VCaP (cell line): ENCODE measurements at regions not wholly inside any gene's neighbourhood (a gene's known extent, or its start where the extent isn't known, plus 50 kb on each side); places are given as distances from the start of the nearest gene placed in this dataset.
"Not testable (repeated sequence)": the region's sequence is repeated elsewhere in the genome, so short reads cannot be mapped to it uniquely, and the experiment has no call there.

Experiments
- H3K27ac ChIP-seq: fragments of 450-650 bp; 2 replicates; pipeline ENCODE4 v1.5.1; 2017
- TF ChIP-seq, protein P1 (sequence below): fragments of 450-650 bp; conservative IDR thresholded peaks from 2 replicates; pipeline ENCODE4 v1.5.1; 2017; ENCODE audit warnings: mild to moderate bottlenecking, moderate library complexity

DNA sequence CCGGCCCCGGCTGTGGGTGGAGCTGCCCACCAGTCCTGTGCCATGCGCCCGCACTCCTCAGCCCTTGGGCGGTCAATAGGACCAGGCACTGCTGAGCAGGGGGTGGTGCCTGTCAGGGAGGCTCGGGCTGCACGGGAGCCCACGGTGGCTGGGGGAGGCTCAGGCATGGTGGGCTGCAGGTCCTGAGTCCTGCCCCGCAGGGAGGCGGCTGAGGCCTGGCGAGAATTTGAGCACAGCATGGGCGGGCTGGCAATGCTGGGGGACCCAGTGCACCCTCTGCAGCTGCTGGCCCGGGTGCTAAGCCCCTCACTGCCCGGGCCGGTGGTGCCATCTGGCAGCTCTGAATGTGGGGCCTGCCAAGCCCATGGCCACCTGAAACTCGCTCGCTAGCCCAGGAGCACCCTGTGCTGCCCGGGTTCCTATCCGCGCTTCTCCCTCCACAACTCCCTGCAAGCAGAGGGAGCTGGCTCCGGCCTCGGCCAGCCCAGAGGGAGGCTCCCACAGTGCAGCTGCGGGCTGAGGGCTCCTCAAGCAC, 1371.1 kb downstream of the FSCB start:
- TF ChIP-seq, protein P1, sequence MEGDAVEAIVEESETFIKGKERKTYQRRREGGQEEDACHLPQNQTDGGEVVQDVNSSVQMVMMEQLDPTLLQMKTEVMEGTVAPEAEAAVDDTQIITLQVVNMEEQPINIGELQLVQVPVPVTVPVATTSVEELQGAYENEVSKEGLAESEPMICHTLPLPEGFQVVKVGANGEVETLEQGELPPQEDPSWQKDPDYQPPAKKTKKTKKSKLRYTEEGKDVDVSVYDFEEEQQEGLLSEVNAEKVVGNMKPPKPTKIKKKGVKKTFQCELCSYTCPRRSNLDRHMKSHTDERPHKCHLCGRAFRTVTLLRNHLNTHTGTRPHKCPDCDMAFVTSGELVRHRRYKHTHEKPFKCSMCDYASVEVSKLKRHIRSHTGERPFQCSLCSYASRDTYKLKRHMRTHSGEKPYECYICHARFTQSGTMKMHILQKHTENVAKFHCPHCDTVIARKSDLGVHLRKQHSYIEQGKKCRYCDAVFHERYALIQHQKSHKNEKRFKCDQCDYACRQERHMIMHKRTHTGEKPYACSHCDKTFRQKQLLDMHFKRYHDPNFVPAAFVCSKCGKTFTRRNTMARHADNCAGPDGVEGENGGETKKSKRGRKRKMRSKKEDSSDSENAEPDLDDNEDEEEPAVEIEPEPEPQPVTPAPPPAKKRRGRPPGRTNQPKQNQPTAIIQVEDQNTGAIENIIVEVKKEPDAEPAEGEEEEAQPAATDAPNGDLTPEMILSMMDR, result no peak
- no peak overlapping the region for H3K27ac ChIP-seq

GRCh38 chr14:43132441-43132840, 1374.6 kb downstream of the FSCB start:
- TF ChIP-seq, protein P1, result no peak
- no peak overlapping the region for H3K27ac ChIP-seq

DNA sequence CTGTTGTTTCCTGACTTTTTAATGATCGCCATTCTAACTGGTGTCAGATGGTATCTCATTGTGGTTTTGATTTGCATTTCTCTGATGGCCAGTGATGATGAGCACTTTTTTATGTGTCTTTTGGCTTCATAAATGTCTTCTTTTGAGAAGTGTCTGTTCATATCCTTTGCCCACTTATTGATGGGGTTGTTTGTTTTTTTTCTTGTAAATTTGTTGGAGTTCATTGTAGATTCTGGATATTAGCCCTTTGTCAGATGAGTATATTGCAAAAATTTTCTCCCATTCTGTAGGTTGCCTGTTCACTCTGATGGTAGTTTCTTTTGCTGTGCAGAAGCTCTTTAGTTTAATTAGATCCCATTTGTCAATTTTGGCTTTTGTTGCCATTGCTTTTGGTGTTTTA, 1378.7 kb downstream of the FSCB start:
- H3K27ac ChIP-seq, result not testable (repeated sequence)

GRCh38 chr14:43127874-43128273, 1379.2 kb downstream of the FSCB start:
- H3K27ac ChIP-seq, result not testable (repeated sequence)

DNA sequence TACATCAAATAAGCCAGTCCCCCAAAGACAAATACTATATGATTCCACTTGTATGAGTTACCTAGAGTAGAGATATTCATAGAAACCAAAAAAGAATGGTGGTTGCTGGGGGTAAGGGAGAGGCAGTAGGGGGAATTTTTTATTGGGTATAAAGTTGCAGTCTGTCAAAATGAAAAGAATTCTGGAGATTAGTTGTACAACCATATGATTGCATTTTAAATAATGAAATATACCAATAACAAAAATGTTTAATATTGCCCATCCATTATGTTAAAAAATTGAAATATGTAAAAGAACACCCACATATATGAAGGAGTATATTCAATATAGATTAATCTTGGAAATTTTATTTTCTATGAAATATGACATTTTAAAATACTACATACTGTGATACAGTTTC, 1383.5 kb downstream of the FSCB start:
- no peak overlapping the region for H3K27ac ChIP-seq
- TF ChIP-seq, protein P1, result no peak

DNA sequence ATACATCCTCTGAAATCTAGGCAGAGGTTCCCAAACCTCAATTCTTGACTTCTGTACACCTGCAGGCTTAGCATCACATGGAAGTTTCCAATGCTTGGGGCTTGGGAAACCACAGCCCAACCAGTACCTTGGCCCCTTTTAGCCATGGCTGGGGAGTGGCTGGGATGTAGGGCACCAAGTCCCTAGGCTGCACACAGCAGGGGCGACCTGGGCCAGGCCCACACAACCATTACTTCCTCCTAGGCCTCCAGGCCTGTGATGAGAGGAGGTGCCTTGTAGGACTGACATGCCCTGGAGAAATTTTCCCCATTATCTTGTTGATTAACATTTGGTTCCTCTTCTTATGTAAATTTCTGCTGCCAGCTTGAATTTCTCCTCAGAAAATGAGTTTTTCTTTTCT, 1387.4 kb downstream of the FSCB start:
- TF ChIP-seq, protein P1, result no peak
- no peak overlapping the region for H3K27ac ChIP-seq

- H3K27ac ChIP-seq, result no peak overlapping the region
- TF ChIP-seq, protein P1, result no peak
Observed at GRCh38 chr14:43116341-43116740, 1390.7 kb downstream of the FSCB start.

- TF ChIP-seq, protein P1, result no peak
- H3K27ac ChIP-seq, result no peak overlapping the region
Observed at GRCh38 chr14:43105305-43105704, 1401.8 kb downstream of the FSCB start.

DNA sequence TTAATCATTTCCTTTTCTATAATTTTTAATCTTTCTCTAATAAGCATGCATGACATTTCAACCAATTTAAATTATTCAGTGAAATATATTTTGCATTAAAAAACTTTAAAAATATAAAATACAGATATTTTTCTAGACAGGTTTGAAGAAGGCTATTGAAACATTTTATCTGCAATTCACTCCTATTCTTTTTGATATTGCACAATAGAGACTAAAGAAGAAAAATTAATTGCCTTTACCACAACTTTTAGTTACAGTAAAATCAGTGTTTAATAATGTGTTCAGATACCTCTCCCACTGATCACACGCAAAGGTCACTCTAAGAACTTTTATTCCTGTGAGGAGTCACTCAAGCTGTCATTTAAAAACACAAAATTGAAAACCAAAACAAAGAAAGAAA, 1416.7 kb downstream of the FSCB start:
- no peak overlapping the region for H3K27ac ChIP-seq
- TF ChIP-seq, protein P1, result no peak
